ENCODE measurements at regions not wholly inside any gene's neighbourhood (a gene's known extent, or its start where the extent isn't known, plus 50 kb on each side); places are given as distances from the start of the nearest gene placed in this dataset.

DNA sequence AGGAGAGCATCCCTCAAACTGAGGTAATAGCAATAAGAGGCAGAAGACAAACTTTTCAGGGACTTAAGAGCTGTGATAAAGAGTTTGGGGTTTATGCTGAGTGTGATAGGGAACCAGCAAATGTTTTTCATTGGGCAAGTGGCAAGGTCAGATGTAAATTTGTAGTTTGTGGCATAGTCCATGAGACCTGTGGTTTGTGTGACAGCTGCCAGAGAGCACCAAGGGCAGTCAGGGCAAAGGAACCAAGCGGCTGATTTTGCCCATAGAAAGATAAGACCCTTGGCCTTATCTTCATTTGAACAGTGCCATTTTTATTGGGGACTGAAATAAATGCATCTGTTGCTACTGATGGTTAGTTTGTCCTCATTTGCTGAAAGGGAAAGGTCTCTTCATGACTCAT lies 220.3 kb downstream of the LRRN1 start:
- no peak for DNase-seq (ENCODE audit: low read depth)
- H3K4me3 ChIP-seq (ENCODE audit: low read depth, low read length), result no peak overlapping the region
- in situ Hi-C loops (cut with HindIII; ENCODE audit: low sequenced_read_pairs), result no loop called here
- TF ChIP-seq, protein P1, sequence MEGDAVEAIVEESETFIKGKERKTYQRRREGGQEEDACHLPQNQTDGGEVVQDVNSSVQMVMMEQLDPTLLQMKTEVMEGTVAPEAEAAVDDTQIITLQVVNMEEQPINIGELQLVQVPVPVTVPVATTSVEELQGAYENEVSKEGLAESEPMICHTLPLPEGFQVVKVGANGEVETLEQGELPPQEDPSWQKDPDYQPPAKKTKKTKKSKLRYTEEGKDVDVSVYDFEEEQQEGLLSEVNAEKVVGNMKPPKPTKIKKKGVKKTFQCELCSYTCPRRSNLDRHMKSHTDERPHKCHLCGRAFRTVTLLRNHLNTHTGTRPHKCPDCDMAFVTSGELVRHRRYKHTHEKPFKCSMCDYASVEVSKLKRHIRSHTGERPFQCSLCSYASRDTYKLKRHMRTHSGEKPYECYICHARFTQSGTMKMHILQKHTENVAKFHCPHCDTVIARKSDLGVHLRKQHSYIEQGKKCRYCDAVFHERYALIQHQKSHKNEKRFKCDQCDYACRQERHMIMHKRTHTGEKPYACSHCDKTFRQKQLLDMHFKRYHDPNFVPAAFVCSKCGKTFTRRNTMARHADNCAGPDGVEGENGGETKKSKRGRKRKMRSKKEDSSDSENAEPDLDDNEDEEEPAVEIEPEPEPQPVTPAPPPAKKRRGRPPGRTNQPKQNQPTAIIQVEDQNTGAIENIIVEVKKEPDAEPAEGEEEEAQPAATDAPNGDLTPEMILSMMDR (IDR thresholded peaks at IDR 0.05; ENCODE audit: low read depth, low read length, missing control alignments), result no peak

DNA sequence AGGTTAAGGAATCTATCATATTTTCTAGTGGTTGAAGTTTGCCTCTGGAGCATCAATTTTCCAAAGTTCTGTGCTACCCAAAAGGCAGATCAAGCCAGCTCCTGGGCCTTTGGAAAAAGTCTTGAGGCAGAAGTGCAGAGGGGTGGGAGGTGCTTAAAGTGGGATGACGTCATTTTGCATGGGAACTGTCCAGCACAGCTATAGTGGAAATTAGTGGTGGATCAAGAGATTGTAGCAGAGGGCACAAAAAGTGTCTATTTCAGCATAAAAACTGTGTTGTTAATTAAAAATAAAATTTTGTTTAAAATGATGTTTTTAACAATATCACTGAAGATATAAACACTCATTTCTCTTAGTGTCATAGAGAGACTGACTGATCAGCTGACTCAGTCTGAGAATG lies 221.9 kb downstream of the LRRN1 start:
- TF ChIP-seq, protein P1 (IDR thresholded peaks at IDR 0.05; ENCODE audit: low read depth, low read length, missing control alignments), result no peak
- DNase-seq (ENCODE audit: low read depth), result no peak
- in situ Hi-C loops (cut with HindIII; ENCODE audit: low sequenced_read_pairs), result no loop called here

DNA sequence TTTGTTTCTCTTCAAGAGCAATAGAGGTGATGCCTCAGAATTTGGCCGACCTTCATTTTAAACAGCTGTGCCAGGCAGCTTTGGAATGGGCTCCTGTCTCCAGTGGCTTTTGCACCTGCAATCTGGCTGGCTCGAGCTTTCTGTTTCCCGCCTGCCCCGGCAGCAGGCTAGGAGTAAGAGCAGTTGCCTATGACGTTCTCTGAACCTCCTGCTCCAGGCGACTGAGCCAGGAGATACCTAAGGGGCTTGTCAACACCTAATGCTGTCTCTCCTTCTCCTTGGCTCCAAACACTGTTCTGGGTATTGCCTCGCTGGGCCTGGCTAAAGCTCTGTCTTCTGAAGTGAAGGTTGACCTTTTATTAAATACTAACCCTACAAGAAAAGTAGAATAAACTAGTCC lies 229.9 kb downstream of the LRRN1 start:
- no peak overlapping the region for H3K4me3 ChIP-seq (ENCODE audit: low read depth, low read length)
- in situ Hi-C loops (cut with HindIII; ENCODE audit: low sequenced_read_pairs), result no loop called here
- TF ChIP-seq, protein P1 (IDR thresholded peaks at IDR 0.05; ENCODE audit: low read depth, low read length, missing control alignments), result no peak
- DNase-seq (ENCODE audit: low read depth), result no peak

More for the DNA sequence above, 221.9 kb downstream of the LRRN1 start:
- H3K4me3 ChIP-seq (ENCODE audit: low read depth, low read length), result no peak overlapping the region

DNA sequence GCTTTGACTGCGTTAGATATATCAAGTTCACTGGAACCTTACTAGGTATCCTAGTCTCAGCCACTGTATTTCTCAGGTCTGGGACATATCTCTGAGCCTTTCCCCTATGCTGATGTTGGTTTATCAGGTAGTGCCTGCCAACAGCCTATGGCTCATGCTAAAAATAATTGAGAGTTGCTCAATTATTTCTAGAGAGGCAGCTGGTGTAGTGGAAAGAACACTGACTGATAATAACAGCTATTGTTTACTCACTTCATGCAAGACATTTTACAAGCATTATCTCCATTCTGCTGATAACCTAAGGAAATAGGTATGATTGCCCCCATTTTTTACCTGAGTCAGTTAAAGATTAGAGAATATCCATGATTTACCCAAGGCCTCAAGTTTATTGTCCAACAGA lies 231.4 kb downstream of the LRRN1 start:
- in situ Hi-C loops (cut with HindIII; ENCODE audit: low sequenced_read_pairs), result no loop called here
- no peak overlapping the region for H3K4me3 ChIP-seq (ENCODE audit: low read depth, low read length)
- TF ChIP-seq, protein P1 (IDR thresholded peaks at IDR 0.05; ENCODE audit: low read depth, low read length, missing control alignments), result no peak
- DNase-seq (ENCODE audit: low read depth), result no peak

DNA sequence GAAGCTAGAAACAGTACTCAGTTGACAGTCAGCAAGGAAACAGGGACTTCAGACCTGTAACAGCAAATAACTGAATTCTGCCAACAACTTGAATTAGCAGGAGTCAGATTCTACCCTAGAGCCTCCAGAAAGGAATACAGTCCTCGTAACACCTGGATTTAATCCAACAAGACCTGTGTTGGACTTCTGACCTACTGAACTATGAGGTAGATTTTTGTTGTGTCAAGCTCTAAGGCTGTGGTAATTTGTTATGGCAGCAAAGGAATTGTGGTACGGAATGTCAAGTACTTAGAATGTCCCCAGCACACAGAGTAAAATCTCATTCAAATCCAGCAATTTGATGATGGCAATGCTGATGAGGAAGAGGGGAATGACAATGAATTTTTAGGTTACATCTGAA lies 234.1 kb downstream of the LRRN1 start:
- in situ Hi-C loops (cut with HindIII; ENCODE audit: low sequenced_read_pairs), result no loop called here
- no peak overlapping the region for H3K4me3 ChIP-seq (ENCODE audit: low read depth, low read length)
- TF ChIP-seq, protein P1 (IDR thresholded peaks at IDR 0.05; ENCODE audit: low read depth, low read length, missing control alignments), result no peak
- no peak for DNase-seq (ENCODE audit: low read depth)

DNA sequence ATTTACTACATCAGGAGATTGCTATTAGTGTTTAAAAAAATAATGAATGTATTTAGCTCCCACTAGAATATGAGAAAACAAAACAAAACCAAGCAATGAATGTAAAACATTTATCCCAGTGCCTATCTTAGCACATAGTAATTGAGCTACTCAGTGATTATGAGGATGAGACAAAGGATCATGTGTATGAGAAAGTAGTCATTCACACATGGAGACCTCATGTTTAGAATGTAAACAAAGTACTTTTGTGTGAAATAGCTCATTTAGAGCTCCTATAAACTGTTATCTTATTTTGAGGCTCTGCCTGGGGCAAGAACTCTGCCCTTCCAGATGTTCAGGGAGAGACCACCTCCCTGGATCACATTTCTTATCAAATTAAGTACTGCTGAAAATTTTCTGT lies 236.8 kb downstream of the LRRN1 start:
- TF ChIP-seq, protein P1 (IDR thresholded peaks at IDR 0.05; ENCODE audit: low read depth, low read length, missing control alignments), result no peak
- no peak for DNase-seq (ENCODE audit: low read depth)
- in situ Hi-C loops (cut with HindIII; ENCODE audit: low sequenced_read_pairs), result no loop called here
- H3K4me3 ChIP-seq (ENCODE audit: low read depth, low read length), result no peak overlapping the region

DNA sequence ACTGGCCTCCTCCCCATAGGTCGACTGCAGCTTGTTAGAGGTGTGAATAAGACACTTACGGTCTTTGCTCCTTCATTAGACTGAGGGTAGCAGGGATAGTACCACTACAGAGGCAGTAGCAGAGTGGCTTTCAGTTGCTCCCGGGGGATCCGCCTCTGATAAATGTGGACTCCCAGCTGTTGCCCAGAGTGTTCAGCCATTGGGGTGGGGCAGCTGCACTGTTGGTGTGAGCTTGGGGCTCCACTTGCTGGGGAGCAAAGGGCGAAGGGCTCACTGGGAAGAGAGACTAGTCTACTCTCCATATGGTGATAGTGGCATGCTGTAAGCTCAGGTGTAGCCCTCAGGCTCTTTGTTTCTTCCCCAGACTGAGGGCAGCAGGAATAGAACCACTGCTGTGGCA lies 239.1 kb downstream of the LRRN1 start:
- TF ChIP-seq, protein P1 (IDR thresholded peaks at IDR 0.05; ENCODE audit: low read depth, low read length, missing control alignments), result no peak
- no peak overlapping the region for H3K4me3 ChIP-seq (ENCODE audit: low read depth, low read length)
- in situ Hi-C loops (cut with HindIII; ENCODE audit: low sequenced_read_pairs), result no loop called here
- no peak for DNase-seq (ENCODE audit: low read depth)
